Activated CD8-positive, alpha-beta T cell treated with anti-CD3 and anti-CD28 coated beads for 36 hours (primary cell): ENCODE measurements at regions not wholly inside any gene's neighbourhood (a gene's known extent, or its start where the extent isn't known, plus 50 kb on each side); places are given as distances from the start of the nearest gene placed in this dataset.

Source experiments
- ATAC-seq: fragments of 200-7000 bp; cut with Tn5 transposase; one replicate; pipeline ENCODE4 v1.10.0; 2021; ENCODE audit warnings: mild to moderate bottlenecking, moderate library complexity
- CTCF ChIA-PET: fragments of 350-600 bp; sonication (Branson Sonifier 250); formaldehyde crosslinking; loops from one replicate; lab custom pipeline; 2021; ENCODE audit warnings: antibody characterized with exemption; lab: Charles Lee
- POLR2A ChIA-PET: fragments of 350-600 bp; sonication (Branson Sonifier 250); formaldehyde crosslinking; loops from one replicate; lab custom pipeline; 2021; ENCODE audit warnings: antibody characterized with exemption; lab: Charles Lee
- DNase-seq: peaks from one replicate; pipeline ENCODE4 v3.0.0-alpha.2; 2020
- H3K27ac Mint-ChIP-seq: one replicate; pipeline ENCODE4 v1.8.0; 2021; ENCODE audit warnings: mild to moderate bottlenecking, mixed read lengths
- H3K27me3 Mint-ChIP-seq: one replicate; pipeline ENCODE4 v1.8.0; 2021; ENCODE audit warnings: mixed read lengths
- H3K36me3 Mint-ChIP-seq: one replicate; pipeline ENCODE4 v1.8.0; 2021; ENCODE audit warnings: low read depth, mixed read lengths
- H3K4me1 Mint-ChIP-seq: one replicate; pipeline ENCODE4 v1.8.0; 2021; ENCODE audit warnings: low read depth, mixed read lengths
- H3K4me3 Mint-ChIP-seq: one replicate; pipeline ENCODE4 v1.8.0; 2021; ENCODE audit warnings: mild to moderate bottlenecking, moderate library complexity, mixed read lengths
- H3K9me3 Mint-ChIP-seq: one replicate; pipeline ENCODE4 v1.8.0; 2021; ENCODE audit warnings: mixed read lengths
- intact Hi-C: fragments of 100-400 bp; cut with micrococcal nuclease; formaldehyde crosslinking; loops from one replicate; pipeline ENCODE4 v1.10.0; 2022
- TF ChIP-seq, protein P1 (sequence below): fragments of 200-600 bp; IDR thresholded peaks from one replicate; pipeline ENCODE4 v1.8.0; 2022; ENCODE audit warnings: antibody characterized with exemption, mild to moderate bottlenecking

DNA sequence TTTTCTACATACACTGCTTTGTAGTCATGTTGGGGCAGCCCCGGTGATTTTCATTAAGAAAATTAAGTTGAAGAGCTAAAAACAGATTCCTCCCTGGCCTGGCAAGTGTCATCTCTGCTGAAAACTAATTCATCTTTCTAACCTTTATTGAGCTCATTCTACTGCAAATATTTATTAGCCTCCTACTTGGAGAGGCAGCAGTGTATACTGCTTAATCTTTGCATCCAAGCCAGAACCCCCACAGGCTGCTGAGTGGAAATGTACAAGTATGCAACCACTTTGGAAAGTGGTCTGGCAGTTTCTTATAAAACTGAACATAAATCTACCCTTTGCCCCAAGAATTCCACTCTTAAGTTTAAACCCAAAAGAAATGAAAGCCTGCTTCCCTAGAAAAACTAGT is 223.4 kb downstream of the DRD1 start:
- CTCF ChIA-PET, result no interaction called here
- Mint-ChIP-seq H3K4me1 (no peaks in the 10 kb centered on the region), H3K27me3 (peaks cover 3% of the 10 kb centered on the region), H3K27ac (no peak overlapping the region), H3K36me3 (no peaks in the 10 kb centered on the region), H3K9me3 (no peaks in the 10 kb centered on the region), H3K4me3 (no peak overlapping the region)
- TF ChIP-seq, protein P1, sequence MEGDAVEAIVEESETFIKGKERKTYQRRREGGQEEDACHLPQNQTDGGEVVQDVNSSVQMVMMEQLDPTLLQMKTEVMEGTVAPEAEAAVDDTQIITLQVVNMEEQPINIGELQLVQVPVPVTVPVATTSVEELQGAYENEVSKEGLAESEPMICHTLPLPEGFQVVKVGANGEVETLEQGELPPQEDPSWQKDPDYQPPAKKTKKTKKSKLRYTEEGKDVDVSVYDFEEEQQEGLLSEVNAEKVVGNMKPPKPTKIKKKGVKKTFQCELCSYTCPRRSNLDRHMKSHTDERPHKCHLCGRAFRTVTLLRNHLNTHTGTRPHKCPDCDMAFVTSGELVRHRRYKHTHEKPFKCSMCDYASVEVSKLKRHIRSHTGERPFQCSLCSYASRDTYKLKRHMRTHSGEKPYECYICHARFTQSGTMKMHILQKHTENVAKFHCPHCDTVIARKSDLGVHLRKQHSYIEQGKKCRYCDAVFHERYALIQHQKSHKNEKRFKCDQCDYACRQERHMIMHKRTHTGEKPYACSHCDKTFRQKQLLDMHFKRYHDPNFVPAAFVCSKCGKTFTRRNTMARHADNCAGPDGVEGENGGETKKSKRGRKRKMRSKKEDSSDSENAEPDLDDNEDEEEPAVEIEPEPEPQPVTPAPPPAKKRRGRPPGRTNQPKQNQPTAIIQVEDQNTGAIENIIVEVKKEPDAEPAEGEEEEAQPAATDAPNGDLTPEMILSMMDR, result no peak
- POLR2A ChIA-PET, result no interaction called here
- DNase-seq (no peak), ATAC-seq (no peak)
- intact Hi-C loops, result no loop called here

DNA sequence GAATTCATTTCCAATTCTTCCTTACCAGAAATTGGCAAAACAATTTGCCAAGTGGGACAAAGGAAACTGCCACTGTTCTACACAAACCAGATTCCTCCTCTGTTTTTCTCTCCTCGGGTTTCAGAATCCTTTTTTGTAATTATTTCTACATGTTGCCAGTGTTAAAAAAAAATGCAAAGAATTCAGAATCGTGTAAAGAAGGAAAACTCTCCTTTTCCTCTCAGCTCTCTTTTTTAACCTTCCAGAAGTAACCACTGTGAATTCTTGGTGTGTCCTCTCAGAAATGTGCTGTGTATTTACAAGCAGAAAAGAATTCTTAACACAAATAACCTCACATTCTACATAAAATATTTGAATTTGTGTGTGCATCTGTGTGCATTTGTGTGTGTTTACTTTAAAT is 224.6 kb downstream of the DRD1 start:
- Mint-ChIP-seq H3K9me3 (no peaks in the 10 kb centered on the region), H3K4me3 (no peak overlapping the region), H3K27ac (no peak overlapping the region), H3K27me3 (peaks cover 3% of the 10 kb centered on the region), H3K4me1 (no peaks in the 10 kb centered on the region), H3K36me3 (no peaks in the 10 kb centered on the region)
- ATAC-seq (no peak), DNase-seq (no peak)
- intact Hi-C loops, result no loop called here
- CTCF ChIA-PET, result no interaction called here
- POLR2A ChIA-PET, result no interaction called here
- TF ChIP-seq, protein P1, result no peak

DNA sequence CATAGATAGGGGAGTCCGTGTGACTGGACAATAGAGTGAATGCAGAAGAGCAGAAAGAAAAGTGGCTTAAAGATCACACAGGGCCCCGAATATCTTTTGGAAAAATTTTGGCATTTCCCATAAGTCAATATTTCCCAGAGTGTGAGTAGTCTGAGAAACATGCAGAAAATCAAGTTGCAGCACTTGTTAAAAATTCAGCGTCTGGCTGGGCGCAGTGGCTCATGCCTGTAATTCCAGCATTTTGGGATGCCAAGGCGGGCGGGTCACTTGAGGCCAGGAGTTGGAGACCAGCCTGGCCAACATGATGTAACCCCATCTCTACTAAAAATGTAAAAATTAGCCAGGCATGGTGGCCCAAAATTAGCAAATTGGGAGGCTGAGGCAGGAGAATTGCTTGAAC is 227.0 kb downstream of the DRD1 start:
- no peak for ATAC-seq
- TF ChIP-seq, protein P1, result no peak
- DNase-seq, result no peak
- H3K27ac Mint-ChIP-seq, result no peak overlapping the region
- no peaks in the 10 kb centered on the region for H3K4me1 Mint-ChIP-seq
- H3K9me3 Mint-ChIP-seq, result no peaks in the 10 kb centered on the region
- POLR2A ChIA-PET, result no interaction called here
- H3K27me3 Mint-ChIP-seq, result peaks cover 7% of the 10 kb centered on the region
- no peak overlapping the region for H3K4me3 Mint-ChIP-seq
- CTCF ChIA-PET, result no interaction called here
- intact Hi-C loops, result no loop called here
- H3K36me3 Mint-ChIP-seq, result no peaks in the 10 kb centered on the region

DNA sequence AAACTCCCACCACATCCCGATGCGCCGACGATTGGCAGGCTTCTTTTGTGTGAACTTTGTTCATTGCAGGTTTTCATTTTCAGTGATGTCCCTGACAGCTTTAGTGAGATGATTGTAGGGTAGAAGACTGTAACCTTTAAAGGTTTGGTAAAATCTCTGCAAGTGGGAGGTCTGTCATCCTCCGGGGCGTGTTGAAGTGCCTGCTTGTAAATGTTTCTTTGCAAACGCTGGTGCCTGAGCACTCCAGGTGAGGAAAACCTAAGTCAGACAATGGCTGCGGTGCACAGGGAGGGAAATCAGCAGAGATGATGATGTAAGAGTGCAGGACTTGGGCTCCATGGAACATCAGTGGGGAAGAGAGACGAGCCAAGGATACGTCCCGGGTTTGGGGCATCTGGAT is 228.1 kb downstream of the DRD1 start:
- H3K27ac Mint-ChIP-seq, result no peak overlapping the region
- intact Hi-C loops, result no loop called here
- DNase-seq, result no peak
- H3K4me3 Mint-ChIP-seq, result no peak overlapping the region
- peaks cover 5% of the 10 kb centered on the region for H3K27me3 Mint-ChIP-seq
- TF ChIP-seq, protein P1, result no peak
- ChIA-PET POLR2A (interaction anchor here (0.6 kb wide), 1 partner anchor 36 kb away, joined by 3 read pairs; no protein-coding TSS in a partner anchor), CTCF (no interaction called here)
- no peaks in the 10 kb centered on the region for H3K36me3 Mint-ChIP-seq
- no peaks in the 10 kb centered on the region for H3K4me1 Mint-ChIP-seq
- ATAC-seq, result no peak
- no peaks in the 10 kb centered on the region for H3K9me3 Mint-ChIP-seq

DNA sequence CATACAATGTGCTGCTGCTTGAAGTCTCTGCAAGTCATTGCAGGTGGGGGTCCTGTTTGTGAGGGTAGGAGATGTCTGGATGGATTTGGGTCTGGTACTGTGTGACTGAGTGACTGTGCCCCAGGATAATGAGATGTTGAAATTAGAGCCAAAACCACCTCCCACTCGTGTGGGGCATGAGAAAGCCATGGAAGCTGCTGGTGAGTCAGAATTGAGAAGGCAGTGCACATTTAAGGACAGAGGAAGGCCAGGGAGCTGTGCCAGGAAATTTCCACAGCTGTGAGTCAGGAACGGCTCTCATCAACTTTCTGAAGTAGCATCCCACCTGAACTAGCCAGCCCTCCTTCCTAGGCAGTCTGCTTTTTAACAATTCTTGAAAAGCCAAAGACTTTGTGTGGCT is 229.8 kb downstream of the DRD1 start:
- TF ChIP-seq, protein P1, result no peak
- CTCF ChIA-PET, result no interaction called here
- Mint-ChIP-seq H3K27me3 (peaks cover 8% of the 10 kb centered on the region), H3K36me3 (no peaks in the 10 kb centered on the region), H3K4me3 (no peak overlapping the region), H3K27ac (no peak overlapping the region), H3K9me3 (no peaks in the 10 kb centered on the region), H3K4me1 (no peaks in the 10 kb centered on the region)
- intact Hi-C loops, result no loop called here
- DNase-seq, result no peak
- POLR2A ChIA-PET, result no interaction called here
- no peak for ATAC-seq
